ENCODE measurements at regions not wholly inside any gene's neighbourhood (a gene's known extent, or its start where the extent isn't known, plus 50 kb on each side); places are given as distances from the start of the nearest gene placed in this dataset.
A peak's percentile ranks its signal among the peaks of the same experiment; 100 is the strongest.

- no peaks in the 10 kb centered on the region for H3K36me3 ChIP-seq (ENCODE audit: insufficient read depth, low read length)
- no peaks in the 10 kb centered on the region for H3F3A ChIP-seq (ENCODE audit: insufficient read depth, low read length)
- peaks cover 5% of the 10 kb centered on the region for H3K4me1 ChIP-seq (ENCODE audit: insufficient read depth, low read length, severe bottlenecking)
- H3K27me3 ChIP-seq (ENCODE audit: insufficient read depth, low read length), result no peaks in the 10 kb centered on the region
- H3K79me2 ChIP-seq (ENCODE audit: insufficient read depth, low read length), result no peaks in the 10 kb centered on the region
- H4K20me1 ChIP-seq (ENCODE audit: insufficient read depth, low read length), result no peaks in the 10 kb centered on the region
- no peak overlapping the region for H3K27ac ChIP-seq (ENCODE audit: low read depth, low read length, poor library complexity, severe bottlenecking)
- H3K9ac ChIP-seq (ENCODE audit: low read length), result no peak overlapping the region
- H3K4me3 ChIP-seq (ENCODE audit: low read depth, low read length, poor library complexity, severe bottlenecking), result no peak overlapping the region
- no peaks in the 10 kb centered on the region for H3K9me3 ChIP-seq (ENCODE audit: low read length)
- H3K9me2 ChIP-seq (ENCODE audit: low read depth, low read length), result no peaks in the 10 kb centered on the region
- H3K4me2 ChIP-seq (ENCODE audit: low read length), result no peak overlapping the region
- H2AFZ ChIP-seq (ENCODE audit: low read length), result no peak overlapping the region
- TF ChIP-seq EZH2 (IDR thresholded peaks at IDR 0.05; ENCODE audit: borderline replicate concordance, low read length), result no peak
- TF ChIP-seq CTCF (IDR thresholded peaks at IDR 0.05; ENCODE audit: low read length), result no peak
These were observed 381.0 kb upstream of the EMCN start for GRCh38 chr4:100898844-100899243.

GRCh38 chr4:100895556-100896197 is 377.9 kb upstream of the EMCN start:
- H3K79me2 ChIP-seq (ENCODE audit: insufficient read depth, low read length), result no peaks in the 10 kb centered on the region
- no peaks in the 10 kb centered on the region for H3K27me3 ChIP-seq (ENCODE audit: insufficient read depth, low read length)
- H3K9ac ChIP-seq (ENCODE audit: low read length), result no peak overlapping the region; the same call in 1 of the 2 replicates
- no peaks in the 10 kb centered on the region for H4K20me1 ChIP-seq (ENCODE audit: insufficient read depth, low read length)
- H3F3A ChIP-seq (ENCODE audit: insufficient read depth, low read length), result no peaks in the 10 kb centered on the region
- no peaks in the 10 kb centered on the region for H3K9me3 ChIP-seq (ENCODE audit: low read length)
- H3K4me3 ChIP-seq (ENCODE audit: low read depth, low read length, poor library complexity, severe bottlenecking), result peak overlapping the region; percentile 22
- peaks cover 5% of the 10 kb centered on the region for H3K4me1 ChIP-seq (ENCODE audit: insufficient read depth, low read length, severe bottlenecking)
- H3K9me2 ChIP-seq (ENCODE audit: low read depth, low read length), result no peaks in the 10 kb centered on the region
- H3K27ac ChIP-seq (ENCODE audit: low read depth, low read length, poor library complexity, severe bottlenecking), result no peak overlapping the region
- no peaks in the 10 kb centered on the region for H3K36me3 ChIP-seq (ENCODE audit: insufficient read depth, low read length)
- peak overlapping the region; percentile 17 for H2AFZ ChIP-seq (ENCODE audit: low read length)
- TF ChIP-seq CTCF (IDR thresholded peaks at IDR 0.05; ENCODE audit: low read length), result no peak
- no peak for TF ChIP-seq EZH2 (IDR thresholded peaks at IDR 0.05; ENCODE audit: borderline replicate concordance, low read length)
- peak overlapping the region; percentile 46 for H3K4me2 ChIP-seq (ENCODE audit: low read length)

- Histone ChIP-seq H3K9ac (ENCODE audit: low read length) (no peak overlapping the region), H3K27ac (ENCODE audit: low read depth, low read length, poor library complexity, severe bottlenecking) (no peak overlapping the region), H3F3A (ENCODE audit: insufficient read depth, low read length) (no peaks in the 10 kb centered on the region)
These were observed 376.6 kb upstream of the EMCN start for GRCh38 chr4:100894339-100894870.

More at GRCh38 chr4:100894339-100894870, 376.6 kb upstream of the EMCN start:
- Histone ChIP-seq H3K36me3 (ENCODE audit: insufficient read depth, low read length) (no peaks in the 10 kb centered on the region), H3K27me3 (ENCODE audit: insufficient read depth, low read length) (no peaks in the 10 kb centered on the region), H3K9me3 (ENCODE audit: low read length) (no peaks in the 10 kb centered on the region), H3K4me1 (ENCODE audit: insufficient read depth, low read length, severe bottlenecking) (peaks cover 5% of the 10 kb centered on the region), H4K20me1 (ENCODE audit: insufficient read depth, low read length) (no peaks in the 10 kb centered on the region), H3K4me2 (ENCODE audit: low read length) (no peak overlapping the region), H3K4me3 (ENCODE audit: low read depth, low read length, poor library complexity, severe bottlenecking) (no peak overlapping the region), H3K79me2 (ENCODE audit: insufficient read depth, low read length) (no peaks in the 10 kb centered on the region), H2AFZ (ENCODE audit: low read length) (no peak overlapping the region), H3K9me2 (ENCODE audit: low read depth, low read length) (no peaks in the 10 kb centered on the region)
- TF ChIP-seq EZH2 (IDR thresholded peaks at IDR 0.05; ENCODE audit: borderline replicate concordance, low read length) (no peak), CTCF (IDR thresholded peaks at IDR 0.05; ENCODE audit: low read length) (no peak)
